ENCODE measurements at regions not wholly inside any gene's neighbourhood (a gene's known extent, or its start where the extent isn't known, plus 50 kb on each side); places are given as distances from the start of the nearest gene placed in this dataset.

DNA sequence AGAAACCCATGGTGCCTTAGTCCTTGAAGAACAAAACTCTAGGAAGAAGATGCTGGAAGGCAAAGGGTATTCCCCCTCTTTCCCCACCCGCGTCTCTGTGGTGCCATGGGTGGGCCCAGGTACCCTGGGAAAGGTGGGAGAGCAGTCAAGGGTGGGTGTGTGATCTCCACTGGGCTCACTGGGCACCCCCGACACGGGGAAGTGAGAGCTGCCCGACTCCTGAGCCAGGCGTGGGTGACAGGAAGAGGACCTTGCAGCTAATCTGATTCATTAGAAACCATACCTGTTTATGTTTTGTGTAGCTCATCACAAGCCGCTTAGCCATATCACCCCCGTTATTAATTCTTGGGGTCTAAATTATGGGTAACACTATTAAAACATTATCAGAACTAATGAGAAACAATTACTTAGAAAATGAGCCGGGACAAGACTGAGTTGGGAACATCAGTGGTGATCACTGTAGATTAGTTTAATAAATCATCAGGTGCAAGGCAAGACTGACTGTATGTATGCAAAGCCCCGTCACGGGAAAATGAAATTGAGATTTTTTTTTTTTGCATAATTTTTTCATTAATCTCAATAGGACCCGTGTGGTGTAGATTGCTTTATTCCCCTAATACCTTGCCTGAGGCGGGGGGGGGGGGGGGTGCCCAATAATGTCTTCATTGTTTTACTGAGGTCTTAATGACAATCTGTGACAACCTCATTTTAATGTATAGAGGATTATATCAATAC lies 77.3 kb downstream of the ZIC5 start:
- no peak overlapping the region for H3K4me3 ChIP-seq (ENCODE audit: low read length)
- DNase-seq (ENCODE audit: low read depth, low spot score): no peak

DNA sequence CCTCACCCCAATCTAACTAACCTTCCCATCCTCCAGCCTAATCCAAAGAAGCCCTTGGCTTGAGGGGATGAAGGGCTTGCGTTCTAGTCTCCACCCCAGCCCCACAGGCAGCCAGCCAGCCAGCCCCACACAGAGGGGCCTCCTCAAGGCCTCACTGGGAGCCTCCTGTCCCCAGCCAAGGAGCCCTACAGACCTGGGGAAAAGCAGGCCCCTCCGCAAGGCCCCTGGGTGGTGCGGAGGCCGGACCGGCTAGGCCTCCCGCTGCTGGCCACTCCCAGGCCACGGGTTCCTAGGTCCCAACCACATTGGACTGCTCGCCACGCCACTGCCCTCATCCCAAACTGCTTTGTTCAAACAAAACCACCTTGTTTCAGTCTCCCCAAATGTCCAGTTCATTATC lies 78.0 kb downstream of the ZIC5 start:
- DNase-seq (ENCODE audit: low read depth, low spot score): no peak
- no peak overlapping the region for H3K4me3 ChIP-seq (ENCODE audit: low read length)

DNA sequence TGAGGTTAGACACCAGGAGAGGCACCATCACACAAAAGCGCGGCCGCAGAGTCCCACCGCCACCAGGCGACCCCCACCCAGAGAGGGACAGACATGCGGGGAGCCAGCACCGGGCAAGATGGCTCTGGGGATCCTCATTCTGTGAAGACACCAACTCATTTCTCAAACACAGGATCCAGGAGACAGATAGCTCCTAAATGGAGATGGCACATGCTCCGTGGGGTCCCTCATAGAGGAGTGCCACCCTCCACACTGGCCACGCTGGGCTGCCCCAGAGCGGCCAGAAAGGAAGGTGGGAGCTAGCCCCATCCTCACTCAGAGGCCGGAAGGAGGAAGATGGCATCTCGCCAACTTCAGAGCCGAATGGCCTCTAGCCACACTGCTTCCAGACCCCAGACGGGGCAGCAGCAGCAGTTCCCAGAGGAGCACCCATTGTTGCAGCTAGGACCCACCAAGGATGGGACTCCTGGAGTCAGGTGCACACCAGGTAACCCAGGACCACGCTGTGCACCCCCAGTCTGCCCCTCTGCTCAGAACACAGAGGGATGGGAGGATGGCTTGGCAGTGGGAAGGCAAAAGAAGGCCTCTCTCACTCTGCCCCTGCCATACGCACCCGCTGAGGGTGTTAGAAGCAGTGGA lies 78.6 kb downstream of the ZIC5 start:
- H3K4me3 ChIP-seq (ENCODE audit: low read length): no peak overlapping the region
- DNase-seq (ENCODE audit: low read depth, low spot score): no peak

DNA sequence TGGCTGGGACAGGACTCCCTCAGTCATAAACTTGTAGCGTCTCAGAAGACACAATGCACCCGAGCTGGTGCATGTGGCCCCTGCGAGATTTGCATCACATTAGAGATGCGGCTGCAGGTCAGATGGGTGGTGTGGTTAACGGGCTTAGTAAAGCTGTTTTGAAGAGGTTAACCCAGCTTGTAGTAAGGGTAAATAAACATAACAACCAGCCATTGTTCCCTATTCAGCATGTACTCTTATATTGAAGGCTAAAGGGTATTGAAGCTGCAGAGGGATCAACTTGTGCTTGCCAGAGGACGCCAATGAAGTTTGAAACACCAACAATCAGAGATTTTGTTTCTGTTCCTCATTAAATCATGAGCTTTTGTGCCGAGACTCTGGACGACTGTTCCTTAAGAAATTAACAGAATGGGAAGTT lies 79.4 kb downstream of the ZIC5 start:
- no peak overlapping the region for H3K4me3 ChIP-seq (ENCODE audit: low read length)
- no peak for DNase-seq (ENCODE audit: low read depth, low spot score)

DNA sequence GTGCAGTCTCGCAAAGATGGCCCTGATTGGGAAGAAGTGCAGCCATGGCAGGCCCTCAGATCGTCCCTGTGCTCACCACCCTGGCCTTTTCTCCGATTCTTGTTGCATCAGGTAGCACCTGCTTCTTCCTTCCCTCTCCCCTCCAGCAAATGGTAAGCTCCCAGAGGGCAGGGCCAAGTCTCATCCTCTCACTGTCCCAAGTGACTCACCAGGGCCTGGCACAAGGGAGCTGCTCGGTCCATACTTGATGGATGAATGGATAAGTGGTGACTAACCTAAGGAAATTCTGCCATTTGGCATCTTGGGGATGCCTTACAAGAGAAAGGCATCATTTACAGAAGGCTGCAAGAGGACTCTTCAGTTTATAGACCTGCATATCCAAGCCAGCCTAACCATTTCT lies 84.9 kb downstream of the ZIC5 start:
- DNase-seq (ENCODE audit: low read depth, low spot score): no peak
- H3K4me3 ChIP-seq (ENCODE audit: low read length): no peak overlapping the region

DNA sequence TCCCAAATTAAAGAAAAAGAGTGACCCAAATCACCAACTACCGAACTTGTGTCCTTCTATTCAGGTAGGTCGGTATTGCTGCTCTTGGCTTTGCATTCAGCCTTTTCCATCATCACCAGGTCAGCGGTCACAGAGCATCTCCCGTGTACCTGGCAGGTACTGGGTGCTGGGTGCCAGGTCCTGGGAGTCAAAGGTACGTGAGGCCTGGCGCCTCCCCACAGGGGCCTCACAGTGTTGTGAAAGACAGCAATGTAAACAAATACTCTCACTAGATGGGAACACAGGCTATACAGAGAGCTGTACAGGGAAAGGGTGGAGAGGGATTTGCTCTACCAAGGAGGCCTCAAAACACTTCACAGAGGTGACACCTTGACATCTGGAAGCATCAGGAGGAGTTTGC lies 86.7 kb downstream of the ZIC5 start:
- no peak for DNase-seq (ENCODE audit: low read depth, low spot score)
- H3K4me3 ChIP-seq (ENCODE audit: low read length): no peak overlapping the region

DNA sequence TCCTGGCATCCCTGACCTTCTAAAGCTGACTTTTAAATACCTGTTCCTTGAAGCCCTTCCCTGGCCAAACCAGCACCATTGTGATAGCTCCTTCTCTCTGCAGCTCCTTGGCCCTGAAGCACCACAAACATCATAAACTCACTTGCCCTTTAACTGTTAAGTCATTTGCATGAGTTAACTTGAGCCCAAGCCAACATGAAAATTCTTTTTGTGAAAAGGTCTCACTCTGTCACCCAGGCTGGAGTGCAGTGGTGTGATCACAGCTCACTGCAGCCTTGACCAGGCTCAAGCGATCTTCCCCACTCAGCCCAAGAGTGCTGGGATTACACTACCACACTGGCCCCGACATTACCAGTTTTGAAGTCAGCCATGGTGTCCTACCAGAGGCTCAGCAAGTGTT lies 87.8 kb downstream of the ZIC5 start:
- no peak overlapping the region for H3K4me3 ChIP-seq (ENCODE audit: low read length)
- no peak for DNase-seq (ENCODE audit: low read depth, low spot score)

DNA sequence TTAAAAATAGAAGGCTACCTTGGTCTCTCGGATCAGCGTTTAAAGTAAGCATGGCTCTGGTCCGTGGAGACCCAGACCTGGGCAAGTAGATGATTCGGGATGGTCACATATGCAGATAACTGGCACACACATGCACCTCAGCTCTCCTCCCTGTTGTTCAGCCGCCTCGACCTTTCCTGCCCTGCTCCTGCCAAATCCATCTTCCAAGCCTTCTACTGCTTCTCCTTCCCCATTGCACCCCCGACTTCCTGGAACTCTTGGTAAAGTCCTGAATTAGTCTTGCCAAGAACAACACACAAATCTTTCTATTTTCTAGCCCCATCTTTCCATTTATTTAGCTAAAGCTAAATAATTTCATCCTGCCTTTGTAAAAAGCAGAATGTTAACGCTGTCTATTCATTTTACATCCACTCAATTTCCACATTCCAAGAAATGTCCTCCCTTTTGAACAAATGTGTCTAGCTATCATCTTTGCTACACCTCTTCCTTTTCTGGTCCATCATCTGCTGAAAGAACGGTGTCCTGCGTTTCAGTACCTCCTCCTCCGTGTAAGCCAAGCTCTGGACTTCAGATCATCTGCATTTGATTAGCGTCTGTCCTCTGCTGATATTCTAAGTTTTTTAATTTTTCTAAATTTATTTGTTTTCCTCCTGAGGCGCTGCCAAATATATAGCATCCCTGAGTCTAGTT lies 92.5 kb downstream of the ZIC5 start:
- DNase-seq (ENCODE audit: low read depth, low spot score): no peak
- no peak overlapping the region for H3K4me3 ChIP-seq (ENCODE audit: low read length)

DNA sequence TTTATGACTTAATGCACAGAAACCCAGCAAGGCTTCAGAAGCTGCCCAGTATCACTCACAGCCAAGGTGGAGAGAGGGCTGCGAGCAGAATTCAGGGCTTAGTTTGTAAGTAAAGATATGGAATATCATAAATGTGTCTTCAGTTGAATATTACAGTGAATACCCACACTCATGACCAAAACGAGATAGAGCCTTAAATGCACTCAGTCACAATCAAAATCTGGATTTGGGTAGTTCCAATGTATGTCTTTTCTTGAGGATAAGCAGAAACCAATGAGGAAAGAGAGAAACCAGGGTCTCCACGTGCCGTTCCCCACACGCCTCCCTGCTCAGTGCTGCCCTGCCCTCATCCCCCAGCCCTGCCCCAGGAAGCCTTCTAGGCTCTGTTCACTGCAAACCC lies 94.9 kb downstream of the ZIC5 start:
- DNase-seq (ENCODE audit: low read depth, low spot score): no peak
- no peak overlapping the region for H3K4me3 ChIP-seq (ENCODE audit: low read length)

DNA sequence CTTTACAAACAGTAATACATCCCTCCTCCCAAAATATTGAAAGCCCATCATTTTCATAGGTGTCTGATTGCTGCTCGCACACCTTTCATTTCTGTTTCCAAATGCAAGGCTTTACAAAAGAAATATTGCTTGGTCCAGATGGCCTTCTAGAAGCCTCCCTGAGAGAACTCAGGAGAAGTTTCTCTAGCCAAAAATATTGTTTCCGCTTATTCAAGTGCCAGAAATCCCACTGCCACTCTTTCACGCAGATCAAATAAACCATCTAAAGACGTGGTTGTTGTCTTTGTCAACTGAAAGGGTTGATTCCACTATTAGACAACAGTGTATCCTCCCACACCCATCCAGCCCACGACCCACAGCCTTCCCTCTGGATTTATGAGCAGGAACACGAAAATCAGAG lies 96.2 kb downstream of the ZIC5 start:
- H3K4me3 ChIP-seq (ENCODE audit: low read length): no peak overlapping the region
- DNase-seq (ENCODE audit: low read depth, low spot score): no peak

DNA sequence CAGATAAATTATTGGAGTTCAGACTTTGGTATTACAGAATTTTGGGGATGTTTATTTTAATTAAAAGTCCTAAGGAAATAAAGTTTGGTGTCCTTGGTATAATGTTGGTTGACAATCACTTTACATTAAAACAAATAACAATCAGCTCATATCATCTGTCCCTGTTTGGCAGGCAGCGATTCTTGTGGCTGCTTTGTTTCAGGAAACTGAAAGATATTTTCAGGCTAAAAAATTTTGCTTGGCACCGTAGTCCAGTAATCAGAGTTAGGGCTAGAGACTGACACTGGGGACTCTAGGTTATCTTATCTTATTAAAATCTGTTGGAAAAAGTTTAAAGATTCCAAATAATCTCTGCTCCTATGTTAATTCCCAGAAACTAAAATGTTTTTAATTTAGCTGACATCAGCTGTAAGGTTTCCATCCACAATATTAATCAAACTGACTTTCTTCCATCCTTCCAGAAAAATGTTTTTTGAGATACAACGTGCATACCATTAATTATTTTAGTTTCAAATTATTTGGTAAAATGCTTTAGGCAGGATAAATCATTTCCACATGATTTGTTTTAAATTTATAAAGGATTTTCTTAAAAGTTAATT lies 97.6 kb downstream of the ZIC5 start:
- no peak overlapping the region for H3K4me3 ChIP-seq (ENCODE audit: low read length)
- DNase-seq (ENCODE audit: low read depth, low spot score): no peak

DNA sequence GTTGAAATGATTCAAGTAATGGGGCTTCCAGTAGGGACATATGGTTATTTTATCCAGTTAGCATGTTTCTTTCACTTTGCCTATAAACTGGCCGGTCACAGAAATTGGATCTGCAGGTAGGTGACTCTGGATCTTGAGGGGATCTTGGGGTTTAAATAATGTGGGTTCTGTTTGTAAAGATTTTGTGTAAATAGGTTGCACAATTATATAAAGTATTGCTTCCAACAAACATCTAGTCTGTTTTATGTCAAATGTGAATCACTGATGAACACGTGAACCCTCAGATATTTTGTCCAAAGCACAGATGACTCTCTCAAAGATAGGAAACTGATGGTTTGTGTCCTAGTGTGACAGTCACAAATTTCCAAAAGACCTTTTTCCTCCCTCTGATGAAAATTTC lies 98.4 kb downstream of the ZIC5 start:
- no peak for DNase-seq (ENCODE audit: low read depth, low spot score)
- H3K4me3 ChIP-seq (ENCODE audit: low read length): no peak overlapping the region

DNA sequence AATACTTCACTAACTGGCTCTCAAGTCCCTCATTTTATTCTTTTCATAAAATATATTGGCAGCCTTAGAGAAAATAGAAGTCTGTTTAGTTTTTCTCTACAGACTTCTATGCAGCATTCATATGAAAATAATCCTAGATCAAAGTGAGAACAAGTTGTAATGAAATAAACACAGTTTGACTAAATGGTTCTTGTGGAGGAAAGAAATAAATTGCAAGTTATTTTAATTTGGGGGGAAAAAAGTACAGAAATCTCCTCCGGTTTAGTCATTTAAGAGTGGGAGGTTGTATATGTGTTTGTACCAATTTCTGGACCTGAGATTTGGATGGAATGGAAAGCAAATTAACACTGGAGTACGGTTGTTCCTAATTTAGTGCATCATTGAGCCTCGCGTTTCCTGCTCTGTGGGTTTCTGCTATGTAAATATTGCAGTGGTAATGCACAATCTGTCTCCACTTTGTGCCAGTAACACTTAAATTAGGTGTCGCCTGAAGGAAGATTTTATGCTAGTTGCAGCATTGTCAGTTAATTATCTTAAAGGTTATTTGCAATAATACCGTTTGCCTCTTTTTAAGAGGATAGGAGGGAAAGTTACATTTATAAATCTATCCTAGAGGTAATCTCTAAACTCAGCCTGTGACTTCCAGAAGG lies 100.2 kb downstream of the ZIC5 start:
- DNase-seq (ENCODE audit: low read depth, low spot score): no peak

DNA sequence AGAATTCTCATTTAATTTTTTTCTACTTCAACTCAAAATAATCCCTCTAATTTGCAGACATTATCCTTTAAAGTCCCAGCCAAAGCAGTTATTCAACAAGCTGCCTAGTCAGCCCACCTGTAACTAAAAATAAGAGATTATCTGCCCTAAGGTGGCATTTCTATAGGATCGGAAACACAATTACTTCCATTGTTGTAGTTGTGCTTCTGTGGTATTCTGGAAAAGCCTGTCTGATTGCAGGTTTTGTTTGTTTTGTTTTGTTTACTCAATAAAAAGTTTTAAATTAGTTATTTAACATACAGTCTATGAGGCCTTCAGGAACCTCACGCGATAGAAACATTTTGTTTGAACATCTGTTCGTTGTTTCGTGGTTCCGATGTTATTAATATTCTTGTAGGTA lies 101.0 kb downstream of the ZIC5 start:
- DNase-seq (ENCODE audit: low read depth, low spot score): no peak
- no peak overlapping the region for H3K4me3 ChIP-seq (ENCODE audit: low read length)

More for the DNA sequence above, 100.2 kb downstream of the ZIC5 start:
- H3K4me3 ChIP-seq (ENCODE audit: low read length): no peak overlapping the region

DNA sequence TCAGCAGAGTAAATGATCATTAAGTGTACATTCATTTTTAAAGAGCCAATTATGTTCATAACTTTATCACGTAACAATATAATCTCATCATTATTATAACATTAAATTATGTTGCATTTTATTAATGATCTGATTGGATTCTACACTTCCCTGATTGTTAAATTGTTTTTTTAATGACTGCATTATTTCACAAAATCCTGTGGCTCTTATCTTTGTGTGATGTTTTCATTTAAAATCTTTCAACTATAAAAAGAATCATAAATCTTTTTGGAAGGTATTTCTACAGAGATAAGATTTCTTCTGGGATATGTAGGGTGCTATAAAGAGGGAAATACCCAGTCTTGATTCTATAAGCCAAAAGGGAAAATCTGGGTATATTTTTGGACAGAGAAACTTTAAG lies 101.7 kb downstream of the ZIC5 start:
- no peak overlapping the region for H3K4me3 ChIP-seq (ENCODE audit: low read length)
- no peak for DNase-seq (ENCODE audit: low read depth, low spot score)

DNA sequence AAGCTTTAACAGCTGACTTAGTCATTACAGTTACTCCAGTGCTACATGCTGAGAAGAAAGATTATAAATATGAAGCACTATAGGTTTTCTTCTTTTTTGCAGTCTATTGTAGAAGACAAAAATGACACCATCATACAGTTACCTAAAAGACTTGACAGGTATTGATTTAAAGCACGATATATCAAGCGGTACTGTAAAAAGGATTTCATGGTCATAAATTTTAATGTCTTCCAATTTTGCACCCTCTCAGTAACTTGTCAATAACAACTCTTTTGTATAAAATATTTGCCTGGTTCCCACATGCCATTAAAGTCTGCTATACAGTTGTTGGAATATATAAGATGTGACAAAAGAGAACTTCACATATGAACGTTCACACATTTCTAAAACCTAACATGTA lies 102.8 kb downstream of the ZIC5 start:
- no peak overlapping the region for H3K4me3 ChIP-seq (ENCODE audit: low read length)
- no peak for DNase-seq (ENCODE audit: low read depth, low spot score)

DNA sequence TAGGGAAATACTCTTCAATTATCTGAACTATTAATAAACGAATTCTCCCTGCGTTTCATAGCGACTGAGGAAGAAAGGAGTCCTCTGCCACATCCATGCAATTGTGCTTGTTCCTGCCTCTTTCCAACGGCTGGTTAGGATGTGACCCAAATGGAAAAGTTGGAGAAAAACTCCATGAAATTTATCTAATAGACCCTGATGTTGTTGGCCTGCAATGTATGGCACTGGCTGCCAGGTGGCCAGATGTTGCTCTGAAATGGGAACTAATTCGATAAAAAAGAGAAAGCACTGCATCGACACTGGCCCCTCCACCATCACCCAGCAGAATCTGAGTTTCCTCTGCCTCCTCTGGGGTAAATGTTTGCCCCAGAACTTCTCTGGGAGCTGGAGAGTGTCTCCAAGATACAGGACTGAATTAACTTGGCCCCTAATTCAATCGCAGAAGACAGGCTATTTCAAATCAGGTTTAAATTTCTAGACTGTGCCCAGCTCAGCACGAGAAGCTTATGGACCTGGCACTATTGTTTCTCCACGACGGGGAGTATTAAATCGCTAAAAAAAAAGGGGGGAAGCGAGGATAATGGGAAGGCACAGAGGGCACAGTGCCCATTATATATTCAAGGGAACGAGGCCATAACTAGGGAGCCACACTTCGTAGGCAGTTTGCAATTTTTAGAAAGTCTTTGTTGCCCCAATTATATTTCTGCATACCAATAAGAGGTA lies 103.9 kb downstream of the ZIC5 start:
- DNase-seq (ENCODE audit: low read depth, low spot score): no peak

DNA sequence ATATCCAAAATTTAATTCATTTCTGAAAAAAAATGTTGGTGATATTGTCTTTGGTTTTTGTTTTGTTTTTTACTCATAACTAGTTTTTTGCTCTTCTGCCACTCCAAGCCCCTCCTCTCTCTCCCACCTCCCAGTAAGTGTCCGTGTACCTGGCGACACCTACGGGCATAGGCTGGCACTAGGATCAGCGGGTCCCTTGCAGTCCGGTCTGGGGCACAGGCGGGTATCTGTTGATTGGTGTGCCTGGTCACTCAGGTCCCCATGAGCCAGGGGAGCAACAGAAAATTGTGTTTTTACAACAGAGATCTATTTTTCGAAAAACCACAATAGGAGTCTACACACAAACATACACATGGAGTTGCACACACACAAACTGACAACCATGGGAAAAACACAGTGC lies 104.8 kb downstream of the ZIC5 start:
- no peak for DNase-seq (ENCODE audit: low read depth, low spot score)
- no peak overlapping the region for H3K4me3 ChIP-seq (ENCODE audit: low read length)

More for the DNA sequence above, 103.9 kb downstream of the ZIC5 start:
- no peak overlapping the region for H3K4me3 ChIP-seq (ENCODE audit: low read length)

DNA sequence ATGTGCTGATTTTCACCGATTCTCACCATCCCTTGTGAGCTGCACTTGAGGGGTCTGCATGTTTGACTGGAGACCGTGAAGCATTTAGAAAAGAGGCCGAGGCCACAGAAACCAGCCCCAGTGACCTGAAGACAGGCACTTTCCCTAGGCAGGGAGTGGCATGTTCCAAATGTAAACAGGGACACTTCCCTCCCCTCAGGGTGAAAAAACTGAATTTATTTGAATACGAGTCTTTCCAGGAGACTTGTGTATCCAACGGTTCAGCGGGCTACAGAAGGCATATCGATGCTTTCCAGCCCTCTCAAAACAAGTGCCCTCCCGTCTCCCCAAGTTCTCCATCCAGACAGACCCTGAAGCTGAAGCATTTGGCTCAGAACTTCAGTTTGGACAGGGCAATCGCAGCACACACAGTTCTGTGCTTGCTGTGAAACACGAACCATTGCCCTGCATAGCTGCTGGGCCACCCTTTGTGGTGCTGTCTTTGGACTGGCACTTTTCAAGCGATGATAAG lies 106.1 kb downstream of the ZIC5 start:
- no peak overlapping the region for H3K4me3 ChIP-seq (ENCODE audit: low read length)
- no peak for DNase-seq (ENCODE audit: low read depth, low spot score)
